Hepatocyte (in vitro differentiated cells): ENCODE measurements at regions not wholly inside any gene's neighbourhood (a gene's known extent, or its start where the extent isn't known, plus 50 kb on each side); places are given as distances from the start of the nearest gene placed in this dataset.

Experiments
- EZH2 ChIP-seq: fragments of 200-600 bp; sonication (generic); IDR thresholded peaks from 2 replicates; pipeline ENCODE4 v1.6.1; 2016; ENCODE audit warnings: antibody characterized with exemption, mild to moderate bottlenecking, borderline replicate concordance
- EZH2phosphoT487 ChIP-seq: fragments of 200-600 bp; sonication (generic); IDR thresholded peaks from one replicate; pipeline ENCODE4 v1.6.1; 2018; ENCODE audit warnings: antibody characterized with exemption, mild to moderate bottlenecking, low read depth, moderate library complexity; ENCODE audit not compliant: unreplicated experiment, severe bottlenecking
- TF ChIP-seq, protein P1 (sequence below): fragments of 200-600 bp; sonication (generic); IDR thresholded peaks from 2 replicates; pipeline ENCODE4 v1.5.1; 2016; ENCODE audit warnings: antibody characterized with exemption, mild to moderate bottlenecking; ENCODE audit not compliant: poor library complexity

DNA sequence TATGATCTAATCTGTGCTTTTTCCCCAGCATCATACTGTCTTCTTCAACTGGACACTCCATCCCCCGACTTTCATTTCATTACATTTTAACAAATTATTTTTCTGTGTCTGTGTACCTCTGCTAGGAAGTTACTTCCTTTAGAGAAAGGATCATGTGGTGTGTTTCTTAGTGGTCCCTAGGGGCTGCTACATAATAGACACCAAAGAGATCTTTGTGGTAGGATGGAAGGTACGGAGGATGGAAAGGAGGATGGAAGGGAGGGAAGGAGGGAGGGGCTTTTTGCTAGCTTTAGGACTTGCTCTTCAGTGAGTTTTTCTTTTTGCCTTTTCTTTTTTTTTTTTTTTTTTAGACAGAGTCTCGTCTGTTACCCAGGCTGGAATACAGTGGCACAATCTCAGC, 95.7 kb downstream of the TNFAIP3 start:
- TF ChIP-seq EZH2phosphoT487 (no peak), EZH2 (no peak)
- TF ChIP-seq, protein P1, sequence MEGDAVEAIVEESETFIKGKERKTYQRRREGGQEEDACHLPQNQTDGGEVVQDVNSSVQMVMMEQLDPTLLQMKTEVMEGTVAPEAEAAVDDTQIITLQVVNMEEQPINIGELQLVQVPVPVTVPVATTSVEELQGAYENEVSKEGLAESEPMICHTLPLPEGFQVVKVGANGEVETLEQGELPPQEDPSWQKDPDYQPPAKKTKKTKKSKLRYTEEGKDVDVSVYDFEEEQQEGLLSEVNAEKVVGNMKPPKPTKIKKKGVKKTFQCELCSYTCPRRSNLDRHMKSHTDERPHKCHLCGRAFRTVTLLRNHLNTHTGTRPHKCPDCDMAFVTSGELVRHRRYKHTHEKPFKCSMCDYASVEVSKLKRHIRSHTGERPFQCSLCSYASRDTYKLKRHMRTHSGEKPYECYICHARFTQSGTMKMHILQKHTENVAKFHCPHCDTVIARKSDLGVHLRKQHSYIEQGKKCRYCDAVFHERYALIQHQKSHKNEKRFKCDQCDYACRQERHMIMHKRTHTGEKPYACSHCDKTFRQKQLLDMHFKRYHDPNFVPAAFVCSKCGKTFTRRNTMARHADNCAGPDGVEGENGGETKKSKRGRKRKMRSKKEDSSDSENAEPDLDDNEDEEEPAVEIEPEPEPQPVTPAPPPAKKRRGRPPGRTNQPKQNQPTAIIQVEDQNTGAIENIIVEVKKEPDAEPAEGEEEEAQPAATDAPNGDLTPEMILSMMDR, result no peak
